HG03175 (cell line): ENCODE measurements at regions not wholly inside any gene's neighbourhood (a gene's known extent, or its start where the extent isn't known, plus 50 kb on each side); places are given as distances from the start of the nearest gene placed in this dataset.
A peak's percentile ranks its signal among the peaks of the same experiment; 100 is the strongest.

Source experiments
- ATAC-seq: cut with Tn5 transposase; IDR thresholded peaks from one replicate; pipeline ENCODE4 v1.9.1; 2021; ENCODE audit warnings: mild to moderate bottlenecking, moderate library complexity; ENCODE audit not compliant: unreplicated experiment

DNA sequence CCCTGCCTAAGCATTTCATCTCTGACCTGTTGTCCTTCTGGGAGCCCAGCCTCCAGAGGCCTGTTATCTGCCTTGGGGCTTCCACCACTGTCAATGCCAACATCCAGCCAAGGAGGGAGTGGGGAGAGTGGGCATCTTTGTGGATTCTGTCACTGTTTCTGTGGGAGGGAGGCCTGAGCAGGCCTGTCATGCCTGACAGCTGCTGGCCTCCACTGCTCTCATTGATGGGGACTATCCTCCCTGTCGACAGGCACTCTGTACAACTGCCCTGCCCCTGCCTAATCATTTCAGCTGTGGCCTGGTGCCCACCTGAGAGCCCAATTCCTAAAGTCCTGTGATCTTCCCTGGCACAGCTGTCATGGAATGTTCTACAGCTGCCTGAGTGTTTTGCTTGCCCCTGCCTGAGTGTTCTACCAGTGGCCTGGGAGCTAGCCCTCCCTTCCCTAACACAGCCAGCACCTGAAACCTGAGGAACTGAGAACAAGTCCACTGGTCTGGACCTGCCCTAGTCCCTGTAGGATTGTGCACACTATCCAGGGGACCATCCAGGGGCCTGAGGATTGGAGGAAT lies 145.3 kb downstream of the FAM83B start:
- ATAC-seq = no peak

DNA sequence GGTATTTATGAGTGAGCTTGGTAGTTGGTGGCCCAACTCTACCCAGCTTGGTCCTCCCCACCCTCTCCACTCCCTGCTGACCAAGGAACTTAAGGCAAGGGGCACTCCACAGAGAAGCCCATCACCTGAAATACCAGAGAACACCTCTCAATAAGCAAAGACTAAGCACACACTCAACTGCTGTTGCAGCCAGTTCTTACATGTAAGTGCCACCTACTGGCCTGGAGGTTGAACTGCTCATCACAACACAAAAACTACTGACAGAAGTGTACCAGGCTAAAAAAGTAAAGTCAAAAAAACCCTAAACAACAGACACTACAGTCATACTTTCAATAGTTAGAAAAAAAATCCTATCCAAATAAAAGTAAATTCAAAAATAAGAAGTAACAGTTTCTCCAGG lies 146.2 kb downstream of the FAM83B start:
- ATAC-seq = peak; percentile 72

DNA sequence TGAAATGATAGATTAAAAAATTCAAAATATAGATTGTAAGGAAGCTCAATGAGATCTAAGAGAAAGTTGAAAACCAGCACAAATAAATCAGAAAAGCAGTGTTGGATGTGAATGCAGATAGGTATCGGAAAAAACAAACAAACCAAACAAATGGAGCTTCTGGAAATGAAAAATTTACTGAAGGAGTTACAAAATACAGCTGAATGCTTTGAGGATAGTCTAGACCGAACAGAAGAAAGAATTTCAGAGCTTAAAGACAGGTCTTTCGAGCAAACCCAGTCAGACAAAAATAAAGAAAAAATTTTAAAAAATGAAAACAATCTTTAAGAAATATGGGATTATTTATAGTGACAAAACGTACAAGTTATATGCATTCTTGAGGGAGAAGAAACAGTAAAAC lies 146.7 kb downstream of the FAM83B start:
- no peak for ATAC-seq

DNA sequence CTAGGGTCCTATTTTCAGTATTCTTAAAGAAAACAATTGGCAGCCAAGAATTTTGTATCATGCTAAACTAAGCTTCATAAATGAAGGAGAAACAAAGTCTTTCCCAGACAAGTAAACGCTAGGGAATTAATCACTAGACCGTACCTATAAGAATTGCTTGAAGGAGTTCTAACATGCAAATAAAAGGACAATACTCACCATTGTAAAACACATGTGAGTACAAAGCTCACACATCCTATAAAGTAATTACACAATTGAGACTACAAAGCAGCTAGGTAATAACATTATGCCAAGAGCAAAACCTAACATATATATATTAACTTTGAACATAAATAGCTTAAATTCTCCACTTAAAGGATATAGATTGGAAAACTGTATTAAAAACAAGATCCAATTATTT lies 147.4 kb downstream of the FAM83B start:
- no peak for ATAC-seq

DNA sequence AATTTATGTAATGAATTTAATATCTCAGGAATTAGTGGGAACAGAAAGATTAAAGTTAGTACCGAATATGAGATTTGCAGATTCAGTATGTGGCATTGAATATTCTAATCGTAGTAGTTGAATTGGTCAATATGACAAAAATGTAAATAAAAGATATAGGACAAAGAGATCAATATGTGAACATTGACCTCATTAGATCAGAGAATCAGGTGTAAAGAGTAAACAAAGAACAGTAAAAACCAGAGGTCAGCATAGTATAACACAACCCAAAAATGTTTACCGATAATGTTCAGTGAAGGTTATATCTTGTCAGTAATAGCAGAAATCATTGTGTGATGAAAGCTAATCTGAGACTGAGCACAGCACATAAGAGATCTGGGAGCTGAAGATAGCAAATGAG lies 152.0 kb downstream of the FAM83B start:
- no peak for ATAC-seq

DNA sequence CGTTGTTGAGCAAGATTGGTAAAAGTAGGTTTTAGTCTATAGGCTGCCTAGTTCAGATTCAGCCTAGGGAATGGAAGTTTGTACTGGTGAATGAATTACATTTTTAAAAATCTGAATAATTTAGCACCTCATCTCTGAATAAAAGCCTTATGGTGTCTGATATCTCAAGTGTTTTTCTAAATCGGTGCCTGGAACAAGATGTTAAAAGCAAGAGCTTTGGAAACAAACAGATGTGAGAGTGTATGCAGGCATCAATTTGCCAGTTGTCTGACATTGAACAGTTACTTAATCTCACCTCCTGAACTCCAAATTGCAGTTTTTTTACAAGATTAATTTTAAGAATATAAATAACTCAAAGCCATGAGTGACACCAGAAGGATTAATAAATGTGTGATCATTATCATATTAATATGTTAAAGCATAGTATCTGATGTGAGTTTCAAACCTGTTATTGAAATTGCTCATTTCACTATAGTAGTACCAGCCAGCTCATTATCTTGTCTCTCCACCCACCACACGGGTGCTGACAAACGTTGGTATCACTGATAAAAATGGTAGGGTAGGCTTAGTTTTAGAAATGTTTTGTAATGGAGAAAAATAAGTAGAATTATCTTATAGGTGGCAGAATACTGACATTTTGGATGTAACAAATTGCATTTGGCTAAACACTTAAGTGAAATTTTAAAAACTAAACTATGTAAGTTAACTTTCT lies 157.3 kb downstream of the FAM83B start:
- ATAC-seq = no peak

DNA sequence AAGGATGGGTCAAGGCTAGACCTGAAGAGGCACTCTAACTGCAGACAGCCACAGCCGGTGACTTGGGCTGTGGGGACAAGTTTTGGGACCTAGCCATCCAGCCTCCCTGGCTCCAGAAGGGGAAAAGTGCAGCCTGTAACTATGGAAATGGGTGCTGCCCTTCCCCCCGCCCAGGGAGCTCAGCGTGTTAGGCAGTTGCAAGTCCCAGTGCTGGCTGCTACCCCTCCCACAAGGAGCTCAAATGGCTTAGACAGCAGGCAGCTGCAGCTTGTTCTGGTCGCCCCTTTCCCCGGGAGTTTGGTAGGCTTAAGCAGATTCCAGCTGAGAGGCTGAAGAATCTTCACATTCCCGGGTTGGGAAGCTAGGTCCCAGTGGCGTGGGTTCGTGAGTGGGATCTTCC lies 162.6 kb downstream of the FAM83B start:
- no peak for ATAC-seq

DNA sequence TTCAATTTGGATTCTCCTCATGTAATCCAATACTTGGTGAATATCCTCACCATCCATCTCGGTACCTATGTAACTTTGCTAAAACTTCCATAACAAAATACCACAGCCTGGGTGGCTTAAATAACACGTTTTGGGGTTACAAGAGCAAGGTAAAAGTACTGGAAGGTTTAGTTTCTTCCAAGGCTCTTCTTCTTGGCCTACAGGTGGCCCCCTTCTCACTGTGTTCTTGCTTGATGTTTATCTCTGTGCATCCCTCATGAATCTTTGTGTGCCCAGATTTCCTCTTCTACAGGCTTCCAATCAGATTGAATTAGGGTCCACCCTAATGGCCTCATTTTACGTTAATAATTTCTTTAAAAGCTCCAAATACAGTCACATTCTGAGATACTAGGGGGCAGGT lies 163.3 kb upstream of the HCRTR2 start:
- no peak for ATAC-seq

DNA sequence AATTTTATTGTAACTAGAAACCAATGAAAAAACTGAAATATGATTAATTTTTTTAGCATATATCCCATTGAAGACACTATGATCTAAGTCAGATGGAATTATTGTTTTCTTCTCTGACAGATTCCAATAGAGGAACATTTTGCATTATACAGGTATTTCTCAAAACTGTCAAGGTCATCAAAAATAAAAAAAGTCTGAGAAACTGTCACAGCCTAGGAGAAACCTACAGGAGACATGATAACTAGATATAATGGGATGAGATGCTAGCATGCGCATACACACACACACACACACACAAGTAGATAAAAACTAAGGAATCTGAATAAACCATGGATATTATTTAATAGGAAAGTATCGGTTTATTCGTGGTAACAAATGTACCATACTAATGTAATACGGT lies 161.9 kb upstream of the HCRTR2 start:
- ATAC-seq = no peak

DNA sequence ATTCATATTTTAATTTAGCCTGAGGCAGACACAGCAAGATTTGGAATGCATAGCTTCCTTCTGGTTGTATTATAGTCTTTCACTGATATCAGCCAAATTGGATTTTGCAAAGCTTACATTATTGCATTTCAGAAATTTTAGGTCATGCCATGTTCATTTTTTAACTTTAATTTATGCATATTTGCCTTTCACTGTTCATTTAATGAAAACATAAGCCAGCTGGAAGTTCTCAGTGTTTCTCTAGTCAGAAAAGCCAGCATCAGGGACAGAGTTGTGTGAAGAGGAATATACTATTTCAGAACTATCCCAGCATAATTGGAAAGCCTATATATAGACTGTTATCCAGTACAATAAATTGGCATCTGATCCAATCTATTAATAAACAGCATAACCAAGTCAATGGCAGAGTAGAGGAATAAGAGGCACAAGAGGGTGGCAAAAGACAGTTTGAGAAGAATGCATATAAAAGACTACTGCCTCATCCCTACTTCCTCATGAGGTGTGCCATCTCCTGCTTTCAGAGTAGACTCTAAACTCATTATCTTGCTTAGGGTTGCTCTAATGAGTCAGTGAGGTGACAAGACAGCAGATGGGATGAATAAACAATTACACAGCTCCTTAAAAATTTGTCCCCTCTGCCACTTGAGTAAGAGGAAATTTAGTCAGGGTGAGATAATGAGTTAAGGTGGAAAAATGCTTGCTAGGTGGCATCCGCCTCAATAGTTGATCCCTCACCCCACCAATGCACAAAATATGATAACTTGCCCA lies 159.8 kb upstream of the HCRTR2 start:
- no peak for ATAC-seq

DNA sequence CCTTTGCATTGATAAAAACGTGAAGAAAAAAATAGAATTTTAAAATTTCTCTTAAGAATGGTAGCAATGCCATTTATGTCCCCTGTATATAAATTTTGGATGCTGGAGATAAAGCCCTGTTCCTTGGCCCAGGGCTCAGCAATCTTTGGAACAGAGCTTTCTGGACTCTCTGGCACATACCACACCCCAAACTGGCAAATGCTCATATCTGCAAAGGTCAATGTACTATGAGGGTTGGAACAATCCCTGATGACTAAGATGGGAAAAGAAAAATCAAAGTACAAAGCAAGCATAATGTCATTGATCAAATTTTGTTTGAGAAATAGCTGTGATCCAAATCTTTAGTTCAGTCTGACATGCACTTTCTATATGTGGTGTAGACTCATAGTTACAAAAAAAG lies 158.1 kb upstream of the HCRTR2 start:
- ATAC-seq = no peak

DNA sequence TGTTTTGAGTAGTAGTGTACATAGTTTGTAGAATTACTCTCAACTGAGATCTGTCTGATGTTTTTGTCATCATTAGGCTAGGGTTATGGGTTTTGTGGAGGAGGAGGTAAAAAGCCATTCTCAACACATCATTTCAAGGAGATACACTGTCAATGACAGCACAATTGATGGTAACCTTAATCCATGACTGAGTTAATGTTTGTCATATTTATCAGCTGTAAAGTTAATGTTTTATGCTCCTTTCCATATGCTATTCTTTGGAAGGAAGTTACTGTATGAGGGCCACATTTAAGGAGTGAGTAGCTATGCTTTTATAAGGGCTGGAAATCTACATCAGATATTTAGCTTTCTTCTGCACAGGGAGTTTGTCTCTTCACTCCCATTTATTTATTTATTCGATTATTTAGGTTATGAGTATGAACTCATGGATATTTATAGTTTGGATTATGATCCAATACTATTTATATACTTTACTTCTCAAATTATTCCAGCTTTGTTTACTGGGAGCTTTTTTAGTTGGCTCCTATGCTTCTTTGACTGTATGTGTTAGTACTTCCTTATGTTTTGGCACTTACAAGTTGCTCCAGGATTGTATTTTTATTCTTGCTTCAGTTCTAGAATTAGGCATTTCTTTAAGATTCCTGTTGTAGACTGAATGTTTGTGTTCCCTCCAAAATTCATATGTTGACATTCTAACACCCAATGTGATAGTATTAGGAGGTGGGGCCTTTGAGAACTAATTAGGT lies 156.6 kb upstream of the HCRTR2 start:
- no peak for ATAC-seq

DNA sequence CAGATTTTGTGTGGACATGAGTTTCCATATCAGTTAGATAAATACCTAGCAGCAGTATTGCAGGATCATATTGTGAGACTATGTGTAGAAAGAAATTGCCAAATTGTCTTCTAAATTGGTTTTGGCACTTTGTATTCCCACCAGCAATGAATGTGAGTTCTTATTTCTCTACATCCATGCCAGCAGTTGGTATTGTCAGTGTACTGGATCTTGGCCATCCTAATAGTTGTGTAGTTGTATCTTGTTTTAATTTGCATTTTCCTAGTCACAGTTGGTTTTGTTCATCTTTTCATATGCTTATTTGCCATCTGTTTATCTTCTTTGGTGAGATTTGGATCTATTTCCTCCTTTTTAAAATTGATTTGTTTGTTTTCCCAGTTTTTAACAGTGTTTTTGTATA lies 154.7 kb upstream of the HCRTR2 start:
- ATAC-seq = no peak

DNA sequence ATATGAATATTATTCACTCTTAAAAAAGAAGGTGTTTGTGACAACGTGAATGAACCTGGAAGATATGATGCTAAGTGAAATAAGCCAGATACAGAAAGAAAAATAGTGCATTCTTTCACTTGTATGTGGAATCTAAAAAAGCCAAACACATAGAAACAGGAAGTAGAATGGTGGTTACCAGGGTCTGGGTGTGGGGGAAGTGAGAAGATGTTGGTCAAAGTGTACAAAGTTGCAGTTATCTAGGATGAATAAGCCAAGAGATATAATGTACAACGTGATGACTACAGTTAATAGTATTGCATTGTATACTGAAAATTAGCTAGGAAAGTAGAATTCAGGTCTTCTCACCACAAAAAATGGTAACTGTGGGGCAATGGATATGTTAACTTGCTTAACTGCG lies 151.1 kb upstream of the HCRTR2 start:
- peak; percentile 84 for ATAC-seq

DNA sequence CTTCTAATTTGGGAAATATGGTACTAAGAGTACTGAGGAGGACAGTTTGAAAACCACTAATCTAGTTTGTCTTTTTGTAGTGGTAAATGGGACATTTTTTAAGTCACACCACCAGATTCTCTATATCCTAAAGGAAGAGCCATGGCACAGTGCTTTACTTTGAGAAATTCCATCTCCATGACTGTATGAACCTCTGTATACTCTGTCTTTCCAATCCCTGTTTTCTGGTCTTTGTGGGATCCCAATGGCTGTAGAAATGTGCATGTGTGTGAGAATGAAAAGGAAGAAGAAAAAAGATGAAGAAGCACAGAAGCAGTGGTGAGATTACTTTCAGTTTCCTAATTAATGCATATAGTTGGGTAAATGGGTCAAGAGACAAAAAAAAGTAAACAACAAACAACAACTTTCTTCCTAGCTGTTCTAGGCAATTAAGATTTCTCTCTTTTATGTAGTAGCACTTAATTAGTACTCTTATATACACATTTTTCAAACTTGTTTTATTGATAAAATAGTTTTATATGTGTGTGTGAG lies 141.2 kb upstream of the HCRTR2 start:
- ATAC-seq = no peak

DNA sequence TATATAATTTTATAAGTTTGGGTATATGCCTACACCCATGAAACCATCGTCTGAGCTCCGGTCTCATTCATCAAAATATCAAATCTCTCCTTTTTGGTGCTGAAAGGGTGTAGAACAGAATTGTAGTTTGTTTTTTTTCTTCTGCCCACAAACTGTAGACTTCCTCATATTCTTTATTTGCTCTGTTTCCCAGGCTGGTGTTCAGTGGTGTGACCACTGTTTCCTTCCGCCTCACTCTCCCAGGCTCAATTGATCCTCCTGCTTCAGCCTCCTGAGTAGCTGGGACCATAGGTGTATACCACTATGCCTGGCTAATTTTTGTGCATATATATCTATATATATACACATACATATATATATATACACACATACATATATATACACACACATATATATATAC lies 139.6 kb upstream of the HCRTR2 start:
- ATAC-seq = no peak

DNA sequence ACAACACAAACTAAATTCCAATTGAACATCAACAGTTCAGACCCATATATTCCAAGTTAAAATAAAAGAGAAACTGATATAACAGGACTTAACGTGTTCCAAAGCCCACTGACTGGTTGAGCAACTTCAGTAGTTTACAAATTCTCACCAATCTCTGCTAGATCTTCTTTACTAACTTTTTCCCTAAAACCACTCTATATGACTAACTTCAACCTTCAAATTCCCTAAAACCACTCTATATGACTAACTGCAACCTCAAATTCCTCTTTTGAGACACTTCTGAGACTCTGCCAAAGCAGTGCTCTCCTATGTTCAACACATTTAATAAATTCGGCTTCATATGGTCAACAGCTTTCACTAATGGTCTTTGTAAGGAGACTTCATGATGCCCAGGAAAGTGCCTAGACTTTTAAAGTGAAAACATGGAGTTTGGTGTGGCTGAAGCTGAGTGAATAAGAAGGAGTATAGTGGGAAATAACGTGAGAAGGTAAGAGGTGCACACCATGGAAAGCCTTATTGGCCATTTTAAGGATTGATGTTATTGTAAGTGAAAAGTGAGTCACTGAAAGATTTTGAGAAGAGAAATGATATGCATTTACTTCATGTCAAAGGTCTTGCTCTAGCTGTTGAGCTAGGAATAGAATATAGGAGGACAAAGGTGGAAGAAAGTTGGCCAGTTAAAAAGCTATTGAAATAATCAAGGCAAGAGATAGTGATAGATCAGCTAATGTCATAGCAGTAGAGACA lies 134.0 kb upstream of the HCRTR2 start:
- ATAC-seq = no peak

DNA sequence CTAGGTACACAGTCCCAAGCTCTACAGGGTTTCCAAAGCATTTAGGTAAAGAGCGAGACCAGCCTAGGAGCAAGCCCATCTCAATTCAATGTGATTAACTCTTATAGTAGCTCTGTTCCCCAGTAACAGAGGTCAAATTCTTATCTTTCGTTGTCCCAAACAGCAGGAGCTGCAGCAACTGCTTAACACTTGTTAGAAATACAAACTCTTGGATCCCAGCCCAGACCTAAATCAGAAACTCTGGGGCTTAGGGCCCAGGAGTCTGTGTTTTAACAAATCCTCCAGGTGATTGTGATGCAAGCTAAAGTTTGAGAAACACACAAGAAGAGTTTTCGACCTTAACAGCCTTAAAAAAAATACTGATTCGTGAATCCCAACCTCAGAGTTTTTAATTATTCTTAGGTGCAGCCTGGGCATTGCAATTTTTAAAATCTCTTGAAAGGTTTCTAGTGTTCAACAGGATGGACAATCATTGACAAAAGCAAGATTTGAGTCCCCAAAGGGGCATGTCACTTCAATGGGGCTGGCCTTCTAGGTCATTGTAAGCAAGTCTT lies 127.4 kb upstream of the HCRTR2 start:
- no peak for ATAC-seq

DNA sequence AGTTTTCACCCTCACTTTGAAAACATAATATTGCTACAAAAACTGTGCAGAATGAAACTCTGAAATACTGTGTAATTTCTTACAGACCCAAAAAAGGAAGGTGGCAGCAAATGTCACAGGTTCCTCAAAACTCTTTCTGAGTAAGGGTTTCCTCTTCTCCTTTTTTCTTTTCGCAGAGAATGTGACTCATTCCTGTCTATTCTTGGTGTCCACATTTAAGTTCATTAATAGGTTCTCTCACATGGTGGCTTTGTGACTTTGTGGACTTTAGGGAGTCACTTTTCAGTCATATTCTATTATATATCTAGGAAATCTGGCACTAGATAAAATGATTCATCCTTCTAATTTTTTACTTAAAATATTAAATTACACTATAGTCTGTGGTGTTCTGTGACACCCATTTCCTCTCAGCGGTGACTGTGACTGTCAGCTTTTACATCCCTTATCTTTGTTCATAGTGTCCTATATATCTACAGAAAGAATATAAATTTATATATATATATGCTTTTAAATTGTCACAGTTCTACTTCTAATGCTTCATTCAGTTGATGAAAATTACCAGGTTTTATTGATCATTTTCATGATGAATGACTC lies 126.8 kb upstream of the HCRTR2 start:
- no peak for ATAC-seq

DNA sequence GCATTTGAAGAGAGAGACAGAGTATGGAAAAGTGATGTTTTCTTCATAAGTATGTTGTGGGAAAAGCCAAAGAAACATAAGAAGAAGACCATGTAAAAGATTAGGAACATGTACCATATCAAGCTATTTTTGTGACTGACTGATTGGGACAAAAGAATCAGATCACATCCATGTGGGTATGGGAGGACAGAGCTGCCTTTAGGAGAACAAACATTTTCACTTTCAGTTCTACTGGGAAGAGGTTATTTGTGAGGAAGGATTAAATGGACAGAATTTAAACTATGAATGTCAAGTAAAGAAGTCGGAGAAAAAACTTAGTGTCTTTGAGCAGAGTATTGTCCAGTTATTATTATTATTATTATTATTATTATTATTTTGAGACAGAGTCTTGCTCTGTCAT lies 124.4 kb upstream of the HCRTR2 start:
- ATAC-seq = no peak
